ENCODE measurements at regions not wholly inside any gene's neighbourhood (a gene's known extent, or its start where the extent isn't known, plus 50 kb on each side); places are given as distances from the start of the nearest gene placed in this dataset.

GRCh38 chr4:31362756-31363155 lies 642.6 kb downstream of the PCDH7 start:
- no peak overlapping the region for H3K27ac ChIP-seq (ENCODE audit: low read length)
- no peaks in the 10 kb centered on the region for H3K4me1 ChIP-seq (ENCODE audit: control insufficient read depth, insufficient read depth, low read length)
- H3K27me3 ChIP-seq (ENCODE audit: control insufficient read depth, insufficient read depth, low read length) = no peaks in the 10 kb centered on the region
- POLR2A ChIA-PET = no interaction called here
- DNase-seq (ENCODE audit: low read depth, low spot score) (no peak), ATAC-seq (no peak)
- in situ Hi-C loops (cut with HindIII; ENCODE audit: low pct_unique_long_range_greater_than_20kb, low sequenced_read_pairs) = no loop called here
- no TSS peak for BruUV-seq (replicated peaks)
- intact Hi-C loops (cut with micrococcal nuclease; ENCODE audit: unreplicated experiment) = no loop called here
- H3K4me3 ChIP-seq (ENCODE audit: low read depth in 2 of 2, low read length in 2 of 2) = no peak overlapping the region
- H3K36me3 ChIP-seq (ENCODE audit: control insufficient read depth, insufficient read depth, low read length) = no peaks in the 10 kb centered on the region
- TF ChIP-seq, protein P1, sequence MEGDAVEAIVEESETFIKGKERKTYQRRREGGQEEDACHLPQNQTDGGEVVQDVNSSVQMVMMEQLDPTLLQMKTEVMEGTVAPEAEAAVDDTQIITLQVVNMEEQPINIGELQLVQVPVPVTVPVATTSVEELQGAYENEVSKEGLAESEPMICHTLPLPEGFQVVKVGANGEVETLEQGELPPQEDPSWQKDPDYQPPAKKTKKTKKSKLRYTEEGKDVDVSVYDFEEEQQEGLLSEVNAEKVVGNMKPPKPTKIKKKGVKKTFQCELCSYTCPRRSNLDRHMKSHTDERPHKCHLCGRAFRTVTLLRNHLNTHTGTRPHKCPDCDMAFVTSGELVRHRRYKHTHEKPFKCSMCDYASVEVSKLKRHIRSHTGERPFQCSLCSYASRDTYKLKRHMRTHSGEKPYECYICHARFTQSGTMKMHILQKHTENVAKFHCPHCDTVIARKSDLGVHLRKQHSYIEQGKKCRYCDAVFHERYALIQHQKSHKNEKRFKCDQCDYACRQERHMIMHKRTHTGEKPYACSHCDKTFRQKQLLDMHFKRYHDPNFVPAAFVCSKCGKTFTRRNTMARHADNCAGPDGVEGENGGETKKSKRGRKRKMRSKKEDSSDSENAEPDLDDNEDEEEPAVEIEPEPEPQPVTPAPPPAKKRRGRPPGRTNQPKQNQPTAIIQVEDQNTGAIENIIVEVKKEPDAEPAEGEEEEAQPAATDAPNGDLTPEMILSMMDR (IDR thresholded peaks at IDR 0.05) = no peak
- TF ChIP-seq, protein P2, sequence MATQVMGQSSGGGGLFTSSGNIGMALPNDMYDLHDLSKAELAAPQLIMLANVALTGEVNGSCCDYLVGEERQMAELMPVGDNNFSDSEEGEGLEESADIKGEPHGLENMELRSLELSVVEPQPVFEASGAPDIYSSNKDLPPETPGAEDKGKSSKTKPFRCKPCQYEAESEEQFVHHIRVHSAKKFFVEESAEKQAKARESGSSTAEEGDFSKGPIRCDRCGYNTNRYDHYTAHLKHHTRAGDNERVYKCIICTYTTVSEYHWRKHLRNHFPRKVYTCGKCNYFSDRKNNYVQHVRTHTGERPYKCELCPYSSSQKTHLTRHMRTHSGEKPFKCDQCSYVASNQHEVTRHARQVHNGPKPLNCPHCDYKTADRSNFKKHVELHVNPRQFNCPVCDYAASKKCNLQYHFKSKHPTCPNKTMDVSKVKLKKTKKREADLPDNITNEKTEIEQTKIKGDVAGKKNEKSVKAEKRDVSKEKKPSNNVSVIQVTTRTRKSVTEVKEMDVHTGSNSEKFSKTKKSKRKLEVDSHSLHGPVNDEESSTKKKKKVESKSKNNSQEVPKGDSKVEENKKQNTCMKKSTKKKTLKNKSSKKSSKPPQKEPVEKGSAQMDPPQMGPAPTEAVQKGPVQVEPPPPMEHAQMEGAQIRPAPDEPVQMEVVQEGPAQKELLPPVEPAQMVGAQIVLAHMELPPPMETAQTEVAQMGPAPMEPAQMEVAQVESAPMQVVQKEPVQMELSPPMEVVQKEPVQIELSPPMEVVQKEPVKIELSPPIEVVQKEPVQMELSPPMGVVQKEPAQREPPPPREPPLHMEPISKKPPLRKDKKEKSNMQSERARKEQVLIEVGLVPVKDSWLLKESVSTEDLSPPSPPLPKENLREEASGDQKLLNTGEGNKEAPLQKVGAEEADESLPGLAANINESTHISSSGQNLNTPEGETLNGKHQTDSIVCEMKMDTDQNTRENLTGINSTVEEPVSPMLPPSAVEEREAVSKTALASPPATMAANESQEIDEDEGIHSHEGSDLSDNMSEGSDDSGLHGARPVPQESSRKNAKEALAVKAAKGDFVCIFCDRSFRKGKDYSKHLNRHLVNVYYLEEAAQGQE (IDR thresholded peaks at IDR 0.05; ENCODE audit: insufficient read depth in 1 of 2, low read depth in 2 of 2, low read length in 1 of 2) = no peak
- TF ChIP-seq SIN3A (IDR thresholded peaks at IDR 0.05; ENCODE audit: borderline replicate concordance, insufficient read depth, low read depth, low read length) (no peak), POLR2AphosphoS5 (IDR thresholded peaks at IDR 0.05; ENCODE audit: low read depth, low read length) (no peak), TCF7L2 (IDR thresholded peaks at IDR 0.05; ENCODE audit: low read depth, low read length) (no peak)
- no peaks in the 10 kb centered on the region for H3K9me3 ChIP-seq (ENCODE audit: control insufficient read depth, insufficient read depth, low read depth, low read length)
- CTCF ChIA-PET = no interaction called here

GRCh38 chr4:31365006-31365690 lies 645.0 kb downstream of the PCDH7 start:
- Histone ChIP-seq H3K36me3 (ENCODE audit: control insufficient read depth, insufficient read depth, low read length) (no peaks in the 10 kb centered on the region), H3K27ac (ENCODE audit: low read length) (no peak overlapping the region), H3K4me1 (ENCODE audit: control insufficient read depth, insufficient read depth, low read length) (no peaks in the 10 kb centered on the region), H3K4me3 (ENCODE audit: low read depth in 2 of 2, low read length in 2 of 2) (no peak overlapping the region), H3K9me3 (ENCODE audit: control insufficient read depth, insufficient read depth, low read depth, low read length) (no peaks in the 10 kb centered on the region), H3K27me3 (ENCODE audit: control insufficient read depth, insufficient read depth, low read length) (no peaks in the 10 kb centered on the region)
- CTCF ChIA-PET = no interaction called here
- no peak for ATAC-seq
- no peak for DNase-seq (ENCODE audit: low read depth, low spot score)
- BruUV-seq (replicated peaks) = no TSS peak
- in situ Hi-C loops (cut with HindIII; ENCODE audit: low pct_unique_long_range_greater_than_20kb, low sequenced_read_pairs) (no loop called here), intact Hi-C loops (cut with micrococcal nuclease; ENCODE audit: unreplicated experiment) (no loop called here)
- TF ChIP-seq SIN3A (IDR thresholded peaks at IDR 0.05; ENCODE audit: borderline replicate concordance, insufficient read depth, low read depth, low read length) (no peak), POLR2AphosphoS5 (IDR thresholded peaks at IDR 0.05; ENCODE audit: low read depth, low read length) (no peak), TCF7L2 (IDR thresholded peaks at IDR 0.05; ENCODE audit: low read depth, low read length) (no peak)
- TF ChIP-seq, protein P2 (IDR thresholded peaks at IDR 0.05; ENCODE audit: insufficient read depth in 1 of 2, low read depth in 2 of 2, low read length in 1 of 2) = no peak
- TF ChIP-seq, protein P1 (IDR thresholded peaks at IDR 0.05) = no peak
- POLR2A ChIA-PET = no interaction called here

Data from Panc1 (cell line).